Stomach (tissue), 8 donors: ENCODE measurements at regions not wholly inside any gene's neighbourhood (a gene's known extent, or its start where the extent isn't known, plus 50 kb on each side); places are given as distances from the start of the nearest gene placed in this dataset.

ENCODE experiments used
- DNase-seq, 2 donors: peaks; one replicate each; pipeline versions ENCODE4 v3.0.0 to v3.0.0-alpha.2; 2013 to 2019
- H3K27ac ChIP-seq, 5 donors: fragments of 200-600 bp in 4 of 5; sonication (generic) in 4 of 5; one replicate each; pipeline ENCODE4 v1.5.1; 2013 to 2019; ENCODE audit warnings: mild to moderate bottlenecking in 1 of 5, moderate library complexity in 1 of 5
- H3K27me3 ChIP-seq, 3 donors: fragments of 200-600 bp; sonication (generic); one replicate each; pipeline ENCODE4 v1.5.1; 2017 to 2019; ENCODE audit warnings: mixed run types in 1 of 3
- H3K36me3 ChIP-seq, 4 donors: fragments of 200-600 bp; sonication (generic); 1 replicate in 3 of 4; 2 replicates in 1 of 4; pipeline ENCODE4 v1.5.1; 2016 to 2019
- H3K4me1 ChIP-seq, 4 donors: fragments of 200-600 bp; sonication (generic); one replicate each; pipeline ENCODE4 v1.5.1; 2016 to 2019
- H3K4me3 ChIP-seq, 4 donors: fragments of 200-600 bp; sonication (generic) in 3 of 4; one replicate each; pipeline ENCODE4 v1.5.1; 2016 to 2019; ENCODE audit warnings: mild to moderate bottlenecking in 1 of 4
- H3K9me3 ChIP-seq, 4 donors: fragments of 200-600 bp; sonication (generic); one replicate each; pipeline ENCODE4 v1.5.1; 2016 to 2019
- CTCF ChIP-seq, 7 experiments: fragments of 450-650 bp in 4 of 7; fragments of 200-600 bp in 3 of 7; sonication (generic) in 3 of 7; IDR thresholded peaks; one replicate each; pipeline ENCODE4 v1.5.1; 2016 to 2019; ENCODE audit warnings: antibody characterized with exemption in 7 of 7, control low read depth in 2 of 7, mild to moderate bottlenecking in 1 of 7
- EP300 ChIP-seq: sonication (generic); formaldehyde crosslinking; IDR thresholded peaks from one replicate; pipeline ENCODE4 v1.6.1; 2017; ENCODE audit warnings: antibody characterized with exemption
- POLR2A ChIP-seq, 4 donors: fragments of 450-650 bp; IDR thresholded peaks; one replicate each; pipeline ENCODE4 v1.6.1; 2016; ENCODE audit warnings: antibody characterized with exemption in 4 of 4, control low read depth in 2 of 4, mild to moderate bottlenecking in 1 of 4, moderate library complexity in 1 of 4
- POLR2AphosphoS5 ChIP-seq, 3 donors: sonication (generic); formaldehyde crosslinking; IDR thresholded peaks; one replicate each; pipeline ENCODE4 v1.6.1; 2016; ENCODE audit warnings: antibody characterized with exemption in 3 of 3
- WGBS, 5 donors: extraction: QIAGEN DNeasy Blood & Tissue Kit in 3 of 5; methylation state at CpG; one replicate each; pipeline versions ENCODE4 v1.1.5 to v1.1.7; 2013 to 2018; 5-methylcytosine and 5-hydroxymethylcytosine counted together
- intact Hi-C: fragments of 100-400 bp; cut with DNase I; formaldehyde crosslinking; loops from one replicate; pipeline ENCODE4 v1.15.1; 2023; ENCODE audit warnings: low total_unique reads
- donor health status: healthy with polysubstance abuse.
- donor health status: Bipolar disorder and iron deficiency.
- donor health status: healthy.

DNA sequence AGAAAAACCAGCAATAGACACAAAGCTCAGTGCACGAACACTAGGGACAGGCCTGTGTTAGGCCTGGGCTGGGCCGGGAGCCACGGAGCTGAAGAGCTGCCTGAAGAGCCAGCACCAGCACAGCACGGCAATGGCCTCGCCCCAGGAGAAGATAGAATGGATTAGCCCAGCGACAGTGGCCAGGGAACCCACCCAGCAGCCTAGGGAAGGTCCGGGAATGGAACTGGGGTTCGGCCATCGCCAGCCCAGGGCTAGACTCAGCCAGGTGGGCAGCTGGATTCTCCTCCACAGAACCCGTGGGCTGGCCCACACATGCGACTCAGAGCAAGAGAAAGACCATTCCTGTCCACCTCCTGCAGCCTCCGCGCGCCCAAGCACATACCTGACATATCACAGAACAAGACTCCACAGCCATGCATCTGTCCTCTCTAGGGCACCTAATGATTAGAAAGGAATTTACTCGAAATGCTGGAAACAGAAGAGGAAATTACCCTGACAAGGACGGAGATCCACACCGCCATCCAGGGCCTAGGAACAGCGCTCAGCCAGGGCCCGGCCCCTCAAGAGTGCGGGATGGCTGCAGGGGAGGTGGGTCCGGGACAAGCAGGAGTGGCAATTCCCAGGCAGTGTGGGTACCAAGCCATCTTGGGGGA lies 82.8 kb downstream of the TMEM18 start:
- Histone ChIP-seq H3K4me3 (no peak overlapping the region), H3K9me3 (no peaks in the 10 kb centered on the region), H3K27ac (no peak overlapping the region), H3K36me3 (no peaks in the 10 kb centered on the region), H3K27me3 (peaks cover 0 to 2% (median 0%) of the 10 kb centered on the region in 3 donors), H3K4me1 (no peaks in the 10 kb centered on the region)
- DNase-seq: no peak
- no peak for TF ChIP-seq POLR2A (IDR thresholded peaks at IDR 0.05)
- no peak for TF ChIP-seq EP300
- no peak for TF ChIP-seq CTCF (IDR thresholded peaks at IDR 0.05)
- no peak for TF ChIP-seq POLR2AphosphoS5 (IDR thresholded peaks at IDR 0.05)
- intact Hi-C loops: no loop called here
- WGBS, 5 donors: 90 to 96% (median 95%) methylated on average over 20 to 21 of the region's 21 CpGs

DNA sequence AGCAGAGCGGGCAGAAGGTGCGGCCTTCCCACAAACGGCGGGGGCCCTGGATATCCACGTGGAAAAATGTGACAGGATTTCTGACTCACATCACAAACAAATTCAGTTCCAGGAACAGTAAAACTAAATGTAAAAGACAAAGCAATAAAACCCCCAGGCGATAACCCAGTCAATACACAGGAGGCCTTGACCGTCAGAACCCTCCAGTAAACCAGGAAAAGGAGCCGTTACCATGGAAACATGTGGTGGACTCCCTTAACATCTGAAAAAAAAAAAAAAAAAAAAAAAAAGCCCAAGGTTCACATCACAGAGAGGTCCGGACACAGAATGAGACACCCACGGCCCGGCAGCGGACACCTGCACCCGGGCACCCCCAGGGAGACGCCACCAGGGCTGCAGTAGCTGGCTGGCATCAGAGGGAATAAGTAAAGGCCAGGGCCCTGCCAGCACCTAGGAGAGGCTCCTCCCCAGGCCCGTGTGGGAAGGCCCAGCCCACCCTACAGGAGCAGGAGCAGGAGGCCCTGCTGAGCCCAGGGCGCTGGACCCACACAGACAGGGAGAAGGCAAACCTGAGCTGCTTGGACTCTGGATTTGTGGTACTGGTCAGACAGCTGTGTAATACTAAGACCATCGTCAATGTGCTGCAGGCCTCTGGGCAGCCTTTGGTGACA lies 83.7 kb downstream of the TMEM18 start:
- no peaks in the 10 kb centered on the region for H3K36me3 ChIP-seq
- intact Hi-C loops: no loop called here
- no peaks in the 10 kb centered on the region for H3K4me1 ChIP-seq
- TF ChIP-seq POLR2A (IDR thresholded peaks at IDR 0.05): no peak
- no peak for TF ChIP-seq POLR2AphosphoS5 (IDR thresholded peaks at IDR 0.05)
- TF ChIP-seq CTCF (IDR thresholded peaks at IDR 0.05): no peak
- no peak for TF ChIP-seq EP300
- no peak overlapping the region for H3K27ac ChIP-seq
- DNase-seq: no peak
- H3K9me3 ChIP-seq: no peaks in the 10 kb centered on the region
- WGBS, 5 donors: 78 to 88% (median 81%) methylated on average over 16 to 17 of the region's 17 CpGs
- H3K27me3 ChIP-seq: peaks cover 0 to 5% (median 0%) of the 10 kb centered on the region in 3 donors
- H3K4me3 ChIP-seq: no peak overlapping the region

GRCh38 chr2:592737-593136 lies 84.5 kb downstream of the TMEM18 start:
- H3K4me1 ChIP-seq: peaks cover 0 to 6% (median 2%) of the 10 kb centered on the region in 4 donors
- peaks cover 0 to 10% (median 0%) of the 10 kb centered on the region in 3 donors for H3K27me3 ChIP-seq
- DNase-seq: no peak
- TF ChIP-seq EP300: no peak
- TF ChIP-seq CTCF (IDR thresholded peaks at IDR 0.05): no peak
- no peak for TF ChIP-seq POLR2A (IDR thresholded peaks at IDR 0.05)
- no peak for TF ChIP-seq POLR2AphosphoS5 (IDR thresholded peaks at IDR 0.05)
- 93 to 97% (median 95%) methylated on average over 8 of the region's 8 CpGs for WGBS, 5 donors
- H3K27ac ChIP-seq: no peak overlapping the region
- H3K4me3 ChIP-seq: no peak overlapping the region
- no peaks in the 10 kb centered on the region for H3K9me3 ChIP-seq
- no peaks in the 10 kb centered on the region for H3K36me3 ChIP-seq
- intact Hi-C loops: no loop called here

GRCh38 chr2:590214-591175 lies 86.7 kb downstream of the TMEM18 start:
- H3K27ac ChIP-seq: no peak overlapping the region
- H3K4me3 ChIP-seq: no peak overlapping the region
- no peaks in the 10 kb centered on the region for H3K9me3 ChIP-seq
- no peak for TF ChIP-seq POLR2AphosphoS5 (IDR thresholded peaks at IDR 0.05)
- no peak for TF ChIP-seq POLR2A (IDR thresholded peaks at IDR 0.05)
- no peak for TF ChIP-seq EP300
- TF ChIP-seq CTCF (IDR thresholded peaks at IDR 0.05): no peak
- no peaks in the 10 kb centered on the region for H3K36me3 ChIP-seq
- no peak for DNase-seq
- 83 to 92% (median 84%) methylated on average over 19 of the region's 19 CpGs for WGBS, 5 donors
- intact Hi-C loops: no loop called here
- H3K4me1 ChIP-seq: peaks cover 0 to 22% (median 20%) of the 10 kb centered on the region in 4 donors
- peaks cover 0 to 19% (median 0%) of the 10 kb centered on the region in 3 donors for H3K27me3 ChIP-seq
